GM12878 (cell line): ENCODE measurements at regions not wholly inside any gene's neighbourhood (a gene's known extent, or its start where the extent isn't known, plus 50 kb on each side); places are given as distances from the start of the nearest gene placed in this dataset.

Source experiments
- ATAC-seq: fragments of 200-7000 bp; cut with Tn5 transposase; 3 replicates; pipeline ENCODE4 v1.9.1; 2020; ENCODE audit warnings: mild to moderate bottlenecking, moderate library complexity
- BruUV-seq: library from RNA; stranded (reverse); fragments of 400-500 nt; replicated peaks from 2 replicates; lab custom pipeline; 2021; lab: Mats Ljungman, UMichigan
- CTCF ChIA-PET: fragments of 300-600 bp; sonication (Branson Sonifier 250); formaldehyde crosslinking; extraction: SDS; loops from one replicate; lab custom pipeline; 2021; ENCODE audit warnings: inconsistent platforms; lab: Yijun Ruan, JAX
- POLR2A ChIA-PET: fragments of 350-600 bp; formaldehyde crosslinking; extraction: SDS; loops from one replicate; lab custom pipeline; 2021; ENCODE audit warnings: inconsistent platforms; lab: Charles Lee
- RAD21 ChIA-PET: fragments of 300-600 bp; sonication (Branson Sonifier 250); formaldehyde crosslinking; loops from one replicate; lab custom pipeline; 2023; ENCODE audit warnings: antibody characterized with exemption; ENCODE audit not compliant: unreplicated experiment; lab: Charles Lee
- SMC1A ChIA-PET: fragments of 300-600 bp; sonication (Branson Sonifier 250); formaldehyde crosslinking; loops from one replicate; lab custom pipeline; 2023; ENCODE audit not compliant: unreplicated experiment, uncharacterized antibody; lab: Charles Lee
- DNase-seq: peaks from one replicate; pipeline ENCODE4 v3.0.0-alpha.2; 2011; ENCODE audit warnings: low read depth, low spot score
- FAIRE-seq: peaks from 3 replicates; lab custom pipeline; 2011; peaks lifted over from hg19 to GRCh38; lab: Jason Lieb, UNC
- H2AFZ ChIP-seq: 2 replicates; pipeline ENCODE4 v1.6.0; 2011; ENCODE audit warnings: low read depth, low read length, control low read depth; ENCODE audit not compliant: control insufficient read depth
- H3K27ac ChIP-seq: 2 replicates; pipeline ENCODE4 v1.5.1; 2011; ENCODE audit warnings: control low read depth; ENCODE audit not compliant: control insufficient read depth, insufficient read depth
- H3K27me3 ChIP-seq, 2 experiments: replicated peaks in 1 of 2; 2 replicates each; pipeline versions ENCODE4 v1.6.0 to v1.6.1; 2011; ENCODE audit warnings: low read length in 1 of 2; ENCODE audit not compliant: control insufficient read depth in 2 of 2, insufficient read depth in 2 of 2
- H3K36me3 ChIP-seq, 2 experiments: 2 replicates each; pipeline ENCODE4 v1.5.1; 2011; ENCODE audit warnings: low read length in 1 of 2; ENCODE audit not compliant: control insufficient read depth in 2 of 2, insufficient read depth in 2 of 2
- H3K4me1 ChIP-seq: 2 replicates; pipeline ENCODE4 v1.6.1; 2011; ENCODE audit warnings: mild to moderate bottlenecking, low read length, moderate library complexity, mixed read lengths; ENCODE audit not compliant: control insufficient read depth, insufficient read depth
- H3K4me2 ChIP-seq: 2 replicates; pipeline ENCODE4 v1.6.0; 2011; ENCODE audit warnings: control low read depth; ENCODE audit not compliant: control insufficient read depth, insufficient read depth
- H3K4me3 ChIP-seq: fragments of 200-600 bp; sonication (generic); 2 replicates; pipeline ENCODE4 v1.5.1; 2016
- H3K79me2 ChIP-seq: 2 replicates; pipeline ENCODE4 v1.6.0; 2011; ENCODE audit warnings: low read length; ENCODE audit not compliant: control insufficient read depth, insufficient read depth
- H3K9ac ChIP-seq: 2 replicates; pipeline ENCODE4 v1.8.0; 2011; ENCODE audit warnings: low read length, control low read depth, mixed read lengths; ENCODE audit not compliant: control insufficient read depth, insufficient read depth
- H3K9me3 ChIP-seq: replicated peaks from 3 replicates; pipeline ENCODE4 v1.5.1; 2011; ENCODE audit warnings: mild to moderate bottlenecking, low read length; ENCODE audit not compliant: control insufficient read depth, insufficient read depth
- H4K20me1 ChIP-seq: 2 replicates; pipeline ENCODE4 v1.6.0; 2011; ENCODE audit not compliant: control insufficient read depth, insufficient read depth
- CHD4 ChIP-seq: fragments of 200-600 bp; sonication (generic); IDR thresholded peaks from 2 replicates; pipeline ENCODE4 v1.6.1; 2016; ENCODE audit warnings: mild to moderate bottlenecking
- CREM ChIP-seq: IDR thresholded peaks from 2 replicates; pipeline ENCODE4 v1.6.1; 2014; ENCODE audit warnings: antibody characterized with exemption, low read depth
- IKZF2 ChIP-seq, 2 experiments: fragments of 450-650 bp; IDR thresholded peaks; 2 replicates each; pipeline ENCODE4 v1.6.1; 2017; ENCODE audit warnings: mild to moderate bottlenecking in 2 of 2, moderate library complexity in 2 of 2
- MEF2A ChIP-seq: IDR thresholded peaks from 2 replicates; pipeline ENCODE4 v1.6.1; 2011; ENCODE audit warnings: low read depth, mild to moderate bottlenecking, low read length, moderate library complexity; ENCODE audit not compliant: insufficient read depth
- MXI1 ChIP-seq: fragments of 150-350 bp; IDR thresholded peaks from 2 replicates; pipeline ENCODE4 v1.6.1; 2011; ENCODE audit warnings: low read depth, mild to moderate bottlenecking, inconsistent platforms, low read length, improper control_type of control experiment
- NBN ChIP-seq: fragments of 450-650 bp; IDR thresholded peaks from 2 replicates; pipeline ENCODE4 v1.6.1; 2016
- NFYB ChIP-seq: IDR thresholded peaks from 2 replicates; pipeline ENCODE4 v1.6.1; 2011; ENCODE audit warnings: low read depth, mild to moderate bottlenecking, low read length, improper control_type of control experiment, moderate library complexity; ENCODE audit not compliant: insufficient read depth
- PAX8 ChIP-seq: fragments of 450-650 bp; IDR thresholded peaks from 2 replicates; pipeline ENCODE4 v1.6.1; 2017; ENCODE audit warnings: mild to moderate bottlenecking, moderate library complexity
- POLR2AphosphoS5 ChIP-seq: IDR thresholded peaks from 2 replicates; pipeline ENCODE4 v1.6.1; 2011; ENCODE audit warnings: mild to moderate bottlenecking, low read length, inconsistent platforms
- SIN3A ChIP-seq: IDR thresholded peaks from 2 replicates; pipeline ENCODE4 v1.6.1; 2012; ENCODE audit warnings: low read depth, low read length, improper control_type of control experiment
- SMAD1 ChIP-seq: fragments of 450-650 bp; IDR thresholded peaks from 2 replicates; pipeline ENCODE4 v1.6.1; 2018; ENCODE audit warnings: mild to moderate bottlenecking, low read depth; ENCODE audit not compliant: partially characterized antibody
- STAT3 ChIP-seq: IDR thresholded peaks from 2 replicates; pipeline ENCODE4 v1.6.1; 2011; ENCODE audit warnings: low read depth, low read length, improper control_type of control experiment
- TBL1XR1 ChIP-seq: IDR thresholded peaks from 2 replicates; pipeline ENCODE4 v1.6.1; 2012; ENCODE audit warnings: low read depth, low read length, improper control_type of control experiment
- ZZZ3 ChIP-seq: IDR thresholded peaks from 2 replicates; pipeline ENCODE4 v1.6.1; 2011; ENCODE audit warnings: low read depth; ENCODE audit not compliant: control insufficient read depth, insufficient read length
- in situ Hi-C: fragments of 300-500 bp; cut with MboI; formaldehyde crosslinking; loops from 9 replicates; pipeline ENCODE4 v1.14.3; 2018; ENCODE audit warnings: mixed read lengths
- intact Hi-C: fragments of 100-400 bp; cut with micrococcal nuclease; formaldehyde crosslinking; loops from one replicate; pipeline ENCODE4 v1.14.2; 2022; ENCODE audit not compliant: unreplicated experiment
- TF ChIP-seq, protein P1 (sequence below): fragments of 450-650 bp; IDR thresholded peaks from 2 replicates; pipeline ENCODE4 v1.6.1; 2016; ENCODE audit warnings: mild to moderate bottlenecking
- TF ChIP-seq, protein P2 (sequence below), 3 experiments: IDR thresholded peaks in 2 of 3; conservative IDR thresholded peaks in 1 of 3; 2 replicates each; pipeline ENCODE4 v1.5.1; 2011; ENCODE audit warnings: low read depth in 3 of 3, low read length in 3 of 3, mild to moderate bottlenecking in 3 of 3, control low read depth in 2 of 3, moderate library complexity in 2 of 3, inconsistent platforms in 1 of 3, mixed read lengths in 1 of 3; ENCODE audit not compliant: control insufficient read depth in 2 of 3, insufficient read depth in 1 of 3; ENCODE audit errors: extremely low read depth in 1 of 3
- TF ChIP-seq, protein P3 (sequence below): IDR thresholded peaks from 2 replicates; pipeline ENCODE4 v1.6.1; 2012; ENCODE audit warnings: low read depth, low read length, improper control_type of control experiment

DNA sequence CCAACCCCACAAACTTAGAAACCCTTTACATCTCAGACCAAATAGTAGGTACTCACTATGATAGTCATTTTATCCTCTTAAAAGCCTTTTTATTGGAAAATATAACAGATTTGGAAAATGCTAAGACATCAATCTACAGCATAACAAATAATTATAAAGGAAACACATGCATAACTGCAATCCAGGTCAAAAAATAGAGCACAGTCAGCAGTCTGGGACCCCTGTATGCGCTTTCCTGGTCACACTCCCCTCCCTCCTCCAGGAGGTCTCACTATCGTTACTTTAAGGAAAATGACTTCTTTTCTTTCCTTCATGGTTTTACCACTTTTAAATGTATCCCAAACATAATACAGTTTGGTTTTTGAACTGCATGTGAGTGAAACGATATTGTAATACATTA, 90.5 kb upstream of the CCDC150 start (continued):
- TF ChIP-seq MXI1 = no peak
- no peak for TF ChIP-seq SIN3A
- TF ChIP-seq CREM = no peak
- TF ChIP-seq TBL1XR1 = no peak
- TF ChIP-seq NBN = no peak
- no peak for TF ChIP-seq MEF2A

DNA sequence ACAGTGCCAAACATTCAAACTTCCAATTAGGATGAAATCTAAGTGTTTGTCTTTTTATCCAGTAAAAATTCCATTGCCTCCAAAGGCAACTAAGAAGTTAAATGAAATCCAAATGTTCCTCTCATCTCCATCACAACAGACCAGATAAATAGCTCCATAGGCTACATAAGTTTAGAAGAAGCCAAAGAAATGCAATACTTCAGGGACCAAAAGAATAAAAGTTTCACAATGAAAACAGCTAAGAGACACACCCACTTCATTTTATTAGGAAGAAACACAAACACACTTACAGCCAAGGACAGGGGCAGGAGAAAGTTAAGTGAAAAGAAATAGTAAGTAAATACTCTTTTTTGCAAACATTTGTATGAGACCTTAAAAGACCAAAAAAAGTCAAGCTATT, 88.5 kb upstream of the CCDC150 start:
- H4K20me1 ChIP-seq = no peaks in the 10 kb centered on the region
- H3K4me3 ChIP-seq = no peak overlapping the region
- RAD21 ChIA-PET = no interaction called here
- intact Hi-C loops (no loop called here), in situ Hi-C loops (no loop called here)
- FAIRE-seq (no peak), ATAC-seq (no peak), DNase-seq (no peak)
- no TSS peak for BruUV-seq
- no peaks in the 10 kb centered on the region for H3K27me3 ChIP-seq
- no peaks in the 10 kb centered on the region for H3K9me3 ChIP-seq
- no peaks in the 10 kb centered on the region for H3K79me2 ChIP-seq
- H3K4me2 ChIP-seq = no peak overlapping the region
- no peak overlapping the region for H3K9ac ChIP-seq
- CTCF ChIA-PET = no interaction called here
- no peaks in the 10 kb centered on the region for H3K4me1 ChIP-seq
- SMC1A ChIA-PET = interaction anchor here (0.5 to 1.3 kb wide), 5 partner anchors 8 to 470 kb away, joined by 3 to 4 read pairs (median 3); no protein-coding TSS in a partner anchor
- no peaks in the 10 kb centered on the region for H3K36me3 ChIP-seq
- H2AFZ ChIP-seq = no peak overlapping the region
- POLR2A ChIA-PET = interaction anchor here (0.6 kb wide), 1 partner anchor 399 kb away, joined by 3 read pairs; no protein-coding TSS in a partner anchor
- no peak overlapping the region for H3K27ac ChIP-seq
- TF ChIP-seq IKZF2 (IDR thresholded peaks at IDR 0.05) (no peak), ZZZ3 (no peak), SMAD1 (no peak), CHD4 (no peak), NFYB (no peak), STAT3 (no peak), PAX8 (no peak), POLR2AphosphoS5 (no peak)
- TF ChIP-seq, protein P1, sequence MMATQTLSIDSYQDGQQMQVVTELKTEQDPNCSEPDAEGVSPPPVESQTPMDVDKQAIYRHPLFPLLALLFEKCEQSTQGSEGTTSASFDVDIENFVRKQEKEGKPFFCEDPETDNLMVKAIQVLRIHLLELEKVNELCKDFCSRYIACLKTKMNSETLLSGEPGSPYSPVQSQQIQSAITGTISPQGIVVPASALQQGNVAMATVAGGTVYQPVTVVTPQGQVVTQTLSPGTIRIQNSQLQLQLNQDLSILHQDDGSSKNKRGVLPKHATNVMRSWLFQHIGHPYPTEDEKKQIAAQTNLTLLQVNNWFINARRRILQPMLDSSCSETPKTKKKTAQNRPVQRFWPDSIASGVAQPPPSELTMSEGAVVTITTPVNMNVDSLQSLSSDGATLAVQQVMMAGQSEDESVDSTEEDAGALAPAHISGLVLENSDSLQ = no peak
- TF ChIP-seq, protein P2, sequence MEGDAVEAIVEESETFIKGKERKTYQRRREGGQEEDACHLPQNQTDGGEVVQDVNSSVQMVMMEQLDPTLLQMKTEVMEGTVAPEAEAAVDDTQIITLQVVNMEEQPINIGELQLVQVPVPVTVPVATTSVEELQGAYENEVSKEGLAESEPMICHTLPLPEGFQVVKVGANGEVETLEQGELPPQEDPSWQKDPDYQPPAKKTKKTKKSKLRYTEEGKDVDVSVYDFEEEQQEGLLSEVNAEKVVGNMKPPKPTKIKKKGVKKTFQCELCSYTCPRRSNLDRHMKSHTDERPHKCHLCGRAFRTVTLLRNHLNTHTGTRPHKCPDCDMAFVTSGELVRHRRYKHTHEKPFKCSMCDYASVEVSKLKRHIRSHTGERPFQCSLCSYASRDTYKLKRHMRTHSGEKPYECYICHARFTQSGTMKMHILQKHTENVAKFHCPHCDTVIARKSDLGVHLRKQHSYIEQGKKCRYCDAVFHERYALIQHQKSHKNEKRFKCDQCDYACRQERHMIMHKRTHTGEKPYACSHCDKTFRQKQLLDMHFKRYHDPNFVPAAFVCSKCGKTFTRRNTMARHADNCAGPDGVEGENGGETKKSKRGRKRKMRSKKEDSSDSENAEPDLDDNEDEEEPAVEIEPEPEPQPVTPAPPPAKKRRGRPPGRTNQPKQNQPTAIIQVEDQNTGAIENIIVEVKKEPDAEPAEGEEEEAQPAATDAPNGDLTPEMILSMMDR (IDR thresholded peaks at IDR 0.05 in 2 of 3, conservative IDR thresholded peaks at IDR 0.05 in 1 of 3; ENCODE audit: control insufficient read depth in 2 of 3, extremely low read depth in 1 of 3, insufficient read depth in 1 of 3, low read depth in 3 of 3, low read length in 3 of 3) = no peak
- TF ChIP-seq, protein P3, sequence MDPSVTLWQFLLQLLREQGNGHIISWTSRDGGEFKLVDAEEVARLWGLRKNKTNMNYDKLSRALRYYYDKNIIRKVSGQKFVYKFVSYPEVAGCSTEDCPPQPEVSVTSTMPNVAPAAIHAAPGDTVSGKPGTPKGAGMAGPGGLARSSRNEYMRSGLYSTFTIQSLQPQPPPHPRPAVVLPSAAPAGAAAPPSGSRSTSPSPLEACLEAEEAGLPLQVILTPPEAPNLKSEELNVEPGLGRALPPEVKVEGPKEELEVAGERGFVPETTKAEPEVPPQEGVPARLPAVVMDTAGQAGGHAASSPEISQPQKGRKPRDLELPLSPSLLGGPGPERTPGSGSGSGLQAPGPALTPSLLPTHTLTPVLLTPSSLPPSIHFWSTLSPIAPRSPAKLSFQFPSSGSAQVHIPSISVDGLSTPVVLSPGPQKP = no peak
